ENCODE measurements at regions not wholly inside any gene's neighbourhood (a gene's known extent, or its start where the extent isn't known, plus 50 kb on each side); places are given as distances from the start of the nearest gene placed in this dataset.
"Not testable (repeated sequence)": the region's sequence is repeated elsewhere in the genome, so short reads cannot be mapped to it uniquely, and the experiment has no call there.

GRCh38 chr14:71810800-71811199 lies 121.4 kb upstream of the RGS6 start:
- H3K9ac ChIP-seq (ENCODE audit: low read length); H3K36me3 Mint-ChIP-seq (ENCODE audit: low read depth, unreplicated experiment); H3K9me3 ChIP-seq (ENCODE audit: insufficient read depth, low read depth, low read length); H3K9me3 Mint-ChIP-seq (ENCODE audit: unreplicated experiment); H3K27ac ChIP-seq (ENCODE audit: low read depth, low read length); H3K4me3 Mint-ChIP-seq (ENCODE audit: unreplicated experiment); H3K4me1 Mint-ChIP-seq (ENCODE audit: low read depth, unreplicated experiment); H3K4me3 ChIP-seq (ENCODE audit: insufficient read depth, low read depth, low read length); H3K79me2 ChIP-seq (ENCODE audit: insufficient read depth, low read length); DNase-seq (ENCODE audit: low read depth); FAIRE-seq; H3K27me3 Mint-ChIP-seq (ENCODE audit: low read depth, unreplicated experiment); H4K20me1 ChIP-seq (ENCODE audit: insufficient read depth, low read length); H2AFZ ChIP-seq (ENCODE audit: low read depth, low read length); H3K36me3 ChIP-seq (ENCODE audit: insufficient read depth, low read length); H3K27me3 ChIP-seq (ENCODE audit: insufficient read depth, low read length); H3K4me2 ChIP-seq (ENCODE audit: low read length); H3K4me1 ChIP-seq (ENCODE audit: insufficient read depth, low read length); H3K27ac Mint-ChIP-seq (ENCODE audit: unreplicated experiment): not testable (repeated sequence)

GRCh38 chr14:71812693-71813092 lies 119.5 kb upstream of the RGS6 start:
- no peaks in the 10 kb centered on the region for H3K27me3 ChIP-seq (ENCODE audit: insufficient read depth, low read length)
- H3K4me1 ChIP-seq (ENCODE audit: insufficient read depth, low read length): no peaks in the 10 kb centered on the region
- no peak for FAIRE-seq
- no peak overlapping the region for H3K4me3 ChIP-seq (ENCODE audit: insufficient read depth, low read depth, low read length)
- Mint-ChIP-seq H3K27ac (ENCODE audit: unreplicated experiment) (no peak overlapping the region), H3K4me1 (ENCODE audit: low read depth, unreplicated experiment) (no peaks in the 10 kb centered on the region), H3K4me3 (ENCODE audit: unreplicated experiment) (no peak overlapping the region), H3K9me3 (ENCODE audit: unreplicated experiment) (peaks cover 9% of the 10 kb centered on the region), H3K36me3 (ENCODE audit: low read depth, unreplicated experiment) (no peaks in the 10 kb centered on the region), H3K27me3 (ENCODE audit: low read depth, unreplicated experiment) (peaks cover 3% of the 10 kb centered on the region)
- no peak for TF ChIP-seq CTCF (IDR thresholded peaks at IDR 0.05; ENCODE audit: insufficient read depth, low read depth, low read length)
- TF ChIP-seq EZH2 (IDR thresholded peaks at IDR 0.05; ENCODE audit: insufficient read depth, low read length): no peak
- H3K36me3 ChIP-seq (ENCODE audit: insufficient read depth, low read length): no peaks in the 10 kb centered on the region
- DNase-seq (ENCODE audit: low read depth): no peak
- H3K4me2 ChIP-seq (ENCODE audit: low read length): no peak overlapping the region
- no peak overlapping the region for H3K27ac ChIP-seq (ENCODE audit: low read depth, low read length)
- no peaks in the 10 kb centered on the region for H3K79me2 ChIP-seq (ENCODE audit: insufficient read depth, low read length)
- H4K20me1 ChIP-seq (ENCODE audit: insufficient read depth, low read length): no peaks in the 10 kb centered on the region
- no peaks in the 10 kb centered on the region for H3K9me3 ChIP-seq (ENCODE audit: insufficient read depth, low read depth, low read length)
- H2AFZ ChIP-seq (ENCODE audit: low read depth, low read length): no peak overlapping the region
- H3K9ac ChIP-seq (ENCODE audit: low read length): no peak overlapping the region

GRCh38 chr14:71815110-71815509 lies 117.1 kb upstream of the RGS6 start:
- FAIRE-seq (no peak), DNase-seq (ENCODE audit: low read depth) (no peak)
- Histone ChIP-seq H3K4me2 (ENCODE audit: low read length) (no peak overlapping the region), H3K79me2 (ENCODE audit: insufficient read depth, low read length) (no peaks in the 10 kb centered on the region), H3K27ac (ENCODE audit: low read depth, low read length) (no peak overlapping the region), H3K4me3 (ENCODE audit: insufficient read depth, low read depth, low read length) (no peak overlapping the region), H3K4me1 (ENCODE audit: insufficient read depth, low read length) (no peaks in the 10 kb centered on the region), H4K20me1 (ENCODE audit: insufficient read depth, low read length) (no peaks in the 10 kb centered on the region), H2AFZ (ENCODE audit: low read depth, low read length) (no peak overlapping the region), H3K36me3 (ENCODE audit: insufficient read depth, low read length) (no peaks in the 10 kb centered on the region), H3K9ac (ENCODE audit: low read length) (no peak overlapping the region), H3K9me3 (ENCODE audit: insufficient read depth, low read depth, low read length) (no peaks in the 10 kb centered on the region), H3K27me3 (ENCODE audit: insufficient read depth, low read length) (no peaks in the 10 kb centered on the region)
- no peak for TF ChIP-seq EZH2 (IDR thresholded peaks at IDR 0.05; ENCODE audit: insufficient read depth, low read length)
- TF ChIP-seq CTCF (IDR thresholded peaks at IDR 0.05; ENCODE audit: insufficient read depth, low read depth, low read length): no peak
- Mint-ChIP-seq H3K27ac (ENCODE audit: unreplicated experiment) (no peak overlapping the region), H3K4me3 (ENCODE audit: unreplicated experiment) (no peak overlapping the region), H3K9me3 (ENCODE audit: unreplicated experiment) (peaks cover 6% of the 10 kb centered on the region), H3K27me3 (ENCODE audit: low read depth, unreplicated experiment) (no peaks in the 10 kb centered on the region), H3K4me1 (ENCODE audit: low read depth, unreplicated experiment) (no peaks in the 10 kb centered on the region), H3K36me3 (ENCODE audit: low read depth, unreplicated experiment) (no peaks in the 10 kb centered on the region)
